MCF 10A (cell line): ENCODE measurements at regions not wholly inside any gene's neighbourhood (a gene's known extent, or its start where the extent isn't known, plus 50 kb on each side); places are given as distances from the start of the nearest gene placed in this dataset.

ENCODE experiments used
- BruUV-seq: library from RNA; stranded (reverse); fragments of 400-500 nt; replicated peaks from 2 replicates; lab custom pipeline; 2021; lab: Mats Ljungman, UMichigan
- CTCF ChIA-PET: fragments of 300-600 bp; sonication (Branson Sonifier 250); formaldehyde crosslinking; extraction: SDS; loops from one replicate; lab custom pipeline; 2021; ENCODE audit warnings: antibody characterized with exemption, inconsistent platforms; lab: Yijun Ruan, JAX
- POLR2A ChIA-PET: fragments of 300-600, 350-650 bp; sonication (Branson Sonifier 250); formaldehyde crosslinking; extraction: SDS; loops from one replicate; lab custom pipeline; 2020; ENCODE audit warnings: antibody characterized with exemption, inconsistent platforms; lab: Yijun Ruan, JAX
- DNase-seq: peaks from one replicate; pipeline ENCODE4 v3.0.0-alpha.2; 2018; ENCODE audit not compliant: unreplicated experiment
- H3K27ac Mint-ChIP-seq: one replicate; pipeline ENCODE4 v1.8.0; 2022; ENCODE audit warnings: mild to moderate bottlenecking, low read depth, mixed read lengths; ENCODE audit not compliant: unreplicated experiment
- H3K27me3 Mint-ChIP-seq: one replicate; pipeline ENCODE4 v1.8.0; 2022; ENCODE audit warnings: mixed read lengths; ENCODE audit not compliant: insufficient read depth, unreplicated experiment
- H3K36me3 Mint-ChIP-seq: one replicate; pipeline ENCODE4 v1.8.0; 2022; ENCODE audit warnings: mild to moderate bottlenecking, moderate library complexity, mixed read lengths; ENCODE audit not compliant: insufficient read depth, unreplicated experiment
- H3K4me1 Mint-ChIP-seq: one replicate; pipeline ENCODE4 v1.8.0; 2022; ENCODE audit warnings: mixed read lengths; ENCODE audit not compliant: insufficient read depth, unreplicated experiment
- H3K4me3 Mint-ChIP-seq: one replicate; pipeline ENCODE4 v1.8.0; 2022; ENCODE audit warnings: mild to moderate bottlenecking, moderate library complexity, mixed read lengths; ENCODE audit not compliant: unreplicated experiment
- H3K9me3 Mint-ChIP-seq: one replicate; pipeline ENCODE4 v1.8.0; 2022; ENCODE audit warnings: mixed read lengths; ENCODE audit not compliant: unreplicated experiment
- CTCF ChIP-seq: fragments of 200-600 bp; IDR thresholded peaks from one replicate; pipeline ENCODE4 v1.8.0; 2022; ENCODE audit warnings: antibody characterized with exemption, mild to moderate bottlenecking; ENCODE audit not compliant: unreplicated experiment
- intact Hi-C: fragments of 100-400 bp; cut with micrococcal nuclease; formaldehyde crosslinking; loops from 2 replicates; pipeline ENCODE4 v1.14.1; 2022

- no peaks in the 10 kb centered on the region for H3K9me3 Mint-ChIP-seq
- ChIA-PET CTCF (interaction anchor here (0.7 kb wide), 1 partner anchor 743 kb away, joined by 4 read pairs; no protein-coding TSS in a partner anchor), POLR2A (interaction anchor here (0.6 kb wide), 1 partner anchor 73 kb away, joined by 3 read pairs; no protein-coding TSS in a partner anchor)
- H3K36me3 Mint-ChIP-seq = no peaks in the 10 kb centered on the region
- no TSS peak for BruUV-seq
- no peaks in the 10 kb centered on the region for H3K4me1 Mint-ChIP-seq
- intact Hi-C loops = no loop called here
- H3K27ac Mint-ChIP-seq = no peak overlapping the region
- no peak for TF ChIP-seq CTCF
- no peaks in the 10 kb centered on the region for H3K27me3 Mint-ChIP-seq
- no peak overlapping the region for H3K4me3 Mint-ChIP-seq
- DNase-seq = no peak
Observed at GRCh38 chr2:13030606-13031005, 313.9 kb downstream of the TRIB2 start.

- CTCF ChIA-PET = no interaction called here
- no peaks in the 10 kb centered on the region for H3K27me3 Mint-ChIP-seq
- H3K9me3 Mint-ChIP-seq = no peaks in the 10 kb centered on the region
- no peak for TF ChIP-seq CTCF
- no peak overlapping the region for H3K27ac Mint-ChIP-seq
- H3K4me1 Mint-ChIP-seq = no peaks in the 10 kb centered on the region
- BruUV-seq = no TSS peak
- DNase-seq = no peak
- intact Hi-C loops = no loop called here
- no peaks in the 10 kb centered on the region for H3K36me3 Mint-ChIP-seq
- H3K4me3 Mint-ChIP-seq = no peak overlapping the region
- POLR2A ChIA-PET = no interaction called here
Observed at GRCh38 chr2:13034861-13035260, 318.1 kb downstream of the TRIB2 start.

- no peak overlapping the region for H3K27ac Mint-ChIP-seq
- H3K36me3 Mint-ChIP-seq = no peaks in the 10 kb centered on the region
- ChIA-PET CTCF (interaction anchor here (0.6 kb wide), 1 partner anchor 1207 kb away, joined by 3 read pairs; no protein-coding TSS in a partner anchor), POLR2A (no interaction called here)
- no TSS peak for BruUV-seq
- H3K4me1 Mint-ChIP-seq = no peaks in the 10 kb centered on the region
- intact Hi-C loops = no loop called here
- TF ChIP-seq CTCF = no peak
- H3K9me3 Mint-ChIP-seq = peaks cover 4% of the 10 kb centered on the region
- no peak overlapping the region for H3K4me3 Mint-ChIP-seq
- no peaks in the 10 kb centered on the region for H3K27me3 Mint-ChIP-seq
- DNase-seq = no peak
Observed at GRCh38 chr2:13035866-13036265, 319.1 kb downstream of the TRIB2 start.

- no TSS peak for BruUV-seq
- ChIA-PET CTCF (no interaction called here), POLR2A (no interaction called here)
- no peak overlapping the region for H3K27ac Mint-ChIP-seq
- no peaks in the 10 kb centered on the region for H3K4me1 Mint-ChIP-seq
- H3K27me3 Mint-ChIP-seq = peaks cover 21% of the 10 kb centered on the region
- intact Hi-C loops = no loop called here
- DNase-seq = no peak
- H3K36me3 Mint-ChIP-seq = no peaks in the 10 kb centered on the region
- no peak overlapping the region for H3K4me3 Mint-ChIP-seq
- peaks cover 12% of the 10 kb centered on the region for H3K9me3 Mint-ChIP-seq
- no peak for TF ChIP-seq CTCF
Observed at GRCh38 chr2:13040043-13040442, 323.3 kb downstream of the TRIB2 start.
